ENCODE measurements at regions not wholly inside any gene's neighbourhood (a gene's known extent, or its start where the extent isn't known, plus 50 kb on each side); places are given as distances from the start of the nearest gene placed in this dataset.

DNA sequence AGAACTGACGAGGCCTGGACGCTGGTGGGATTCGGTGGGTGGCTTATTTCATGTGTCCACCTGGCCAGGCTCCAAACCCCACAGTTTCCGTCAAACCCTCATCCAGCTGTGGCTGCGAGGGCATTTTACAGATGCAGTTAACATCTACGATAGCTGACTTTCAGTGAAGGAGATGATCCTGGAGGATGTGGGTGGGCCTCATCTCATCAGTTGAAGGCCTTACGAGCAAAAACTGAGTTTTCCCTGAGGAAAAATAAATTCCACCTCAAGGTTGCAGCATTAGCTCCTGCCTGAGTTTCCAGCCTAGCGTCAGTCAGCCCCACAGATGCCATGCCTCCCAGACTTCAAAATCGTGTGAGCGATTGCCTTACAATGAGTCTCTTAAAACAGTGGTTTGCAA lies 111.1 kb upstream of the PEG3 start:
- WGBS, 3 donors = 84 to 94% (median 89%) methylated on average over 10 of the region's 10 CpGs
- no peak for TF ChIP-seq EP300 (IDR thresholded peaks at IDR 0.05)
- TF ChIP-seq POLR2A (IDR thresholded peaks at IDR 0.05) = no peak
- TF ChIP-seq, protein P1, sequence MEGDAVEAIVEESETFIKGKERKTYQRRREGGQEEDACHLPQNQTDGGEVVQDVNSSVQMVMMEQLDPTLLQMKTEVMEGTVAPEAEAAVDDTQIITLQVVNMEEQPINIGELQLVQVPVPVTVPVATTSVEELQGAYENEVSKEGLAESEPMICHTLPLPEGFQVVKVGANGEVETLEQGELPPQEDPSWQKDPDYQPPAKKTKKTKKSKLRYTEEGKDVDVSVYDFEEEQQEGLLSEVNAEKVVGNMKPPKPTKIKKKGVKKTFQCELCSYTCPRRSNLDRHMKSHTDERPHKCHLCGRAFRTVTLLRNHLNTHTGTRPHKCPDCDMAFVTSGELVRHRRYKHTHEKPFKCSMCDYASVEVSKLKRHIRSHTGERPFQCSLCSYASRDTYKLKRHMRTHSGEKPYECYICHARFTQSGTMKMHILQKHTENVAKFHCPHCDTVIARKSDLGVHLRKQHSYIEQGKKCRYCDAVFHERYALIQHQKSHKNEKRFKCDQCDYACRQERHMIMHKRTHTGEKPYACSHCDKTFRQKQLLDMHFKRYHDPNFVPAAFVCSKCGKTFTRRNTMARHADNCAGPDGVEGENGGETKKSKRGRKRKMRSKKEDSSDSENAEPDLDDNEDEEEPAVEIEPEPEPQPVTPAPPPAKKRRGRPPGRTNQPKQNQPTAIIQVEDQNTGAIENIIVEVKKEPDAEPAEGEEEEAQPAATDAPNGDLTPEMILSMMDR (IDR thresholded peaks at IDR 0.05) = no peak
- intact Hi-C loops (cut with DNase I) = no loop called here
- Histone ChIP-seq H3K27me3 (no peaks in the 10 kb centered on the region), H3K27ac (no peak overlapping the region), H3K36me3 (no peaks in the 10 kb centered on the region), H3K4me1 (ENCODE audit: insufficient read depth) (peaks cover 33% of the 10 kb centered on the region), H3K9me3 (no peaks in the 10 kb centered on the region), H3K4me3 (no peak overlapping the region)
- no peak for DNase-seq

DNA sequence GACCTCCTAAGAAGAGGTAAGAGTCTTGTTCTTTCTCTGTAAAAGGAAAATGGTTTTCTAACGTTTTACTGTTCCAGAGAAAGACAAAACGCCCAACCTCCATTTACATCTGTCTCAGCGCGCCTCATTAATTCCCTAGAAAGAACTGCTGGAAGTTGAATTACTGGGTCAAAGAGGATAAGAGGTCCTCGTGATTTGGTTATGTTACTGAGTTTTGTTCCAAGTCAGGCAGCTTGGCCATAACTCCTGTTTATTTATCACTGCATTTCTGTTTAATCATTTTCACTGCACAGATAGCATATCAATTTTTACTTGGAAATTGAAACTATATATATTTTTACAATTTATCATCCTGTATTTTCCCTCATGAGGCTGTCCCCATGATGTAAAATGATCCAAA lies 112.9 kb upstream of the PEG3 start:
- DNase-seq = no peak
- no peak for TF ChIP-seq POLR2A (IDR thresholded peaks at IDR 0.05)
- TF ChIP-seq EP300 (IDR thresholded peaks at IDR 0.05) = no peak
- TF ChIP-seq, protein P1 (IDR thresholded peaks at IDR 0.05) = no peak
- Histone ChIP-seq H3K9me3 (no peaks in the 10 kb centered on the region), H3K4me1 (ENCODE audit: insufficient read depth) (peaks cover 38% of the 10 kb centered on the region), H3K27ac (peak overlapping the region in 1 of 2 donors; percentile 70), H3K36me3 (no peaks in the 10 kb centered on the region), H3K27me3 (no peaks in the 10 kb centered on the region), H3K4me3 (no peak overlapping the region)
- WGBS, 3 donors = 11 to 16% (median 14%) methylated on average over 5 of the region's 5 CpGs
- intact Hi-C loops (cut with DNase I) = no loop called here

DNA sequence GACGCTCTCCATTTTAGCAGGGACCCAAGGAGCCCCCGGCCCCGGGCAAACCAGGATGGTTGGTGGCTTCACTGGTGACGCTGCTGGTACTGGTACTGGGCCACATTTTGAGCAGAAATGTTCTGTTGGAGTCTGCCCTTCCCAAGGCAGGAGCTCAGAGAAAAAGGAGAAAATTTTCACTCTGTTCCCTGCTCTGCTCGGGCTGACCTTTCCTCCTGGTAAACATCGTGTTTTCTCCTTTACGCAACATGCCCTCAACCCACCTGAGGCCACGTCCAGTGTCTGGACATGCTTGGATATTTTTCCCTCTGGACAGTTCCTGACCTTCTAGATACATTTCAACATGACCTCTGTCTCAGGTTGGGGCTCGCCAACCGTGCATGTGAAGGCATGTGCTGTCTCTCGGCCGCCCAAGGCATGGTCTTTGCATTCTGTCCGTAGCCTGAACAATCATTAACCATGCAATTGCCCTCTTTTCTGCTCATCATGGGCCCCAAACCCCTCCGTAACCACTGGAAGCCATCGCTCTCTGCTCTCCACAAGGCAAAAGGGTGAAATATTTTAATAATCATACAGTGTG lies 115.2 kb upstream of the PEG3 start:
- Histone ChIP-seq H3K27me3 (no peaks in the 10 kb centered on the region), H3K36me3 (no peaks in the 10 kb centered on the region), H3K9me3 (no peaks in the 10 kb centered on the region), H3K4me1 (ENCODE audit: insufficient read depth) (peaks cover 32% of the 10 kb centered on the region), H3K27ac (no peak overlapping the region), H3K4me3 (no peak overlapping the region)
- intact Hi-C loops (cut with DNase I) = no loop called here
- 87 to 88% (median 87%) methylated on average over 15 of the region's 15 CpGs for WGBS, 3 donors
- TF ChIP-seq EP300 (IDR thresholded peaks at IDR 0.05) (no peak), POLR2A (IDR thresholded peaks at IDR 0.05) (no peak)
- TF ChIP-seq, protein P1 (IDR thresholded peaks at IDR 0.05) = no peak
- no peak for DNase-seq

DNA sequence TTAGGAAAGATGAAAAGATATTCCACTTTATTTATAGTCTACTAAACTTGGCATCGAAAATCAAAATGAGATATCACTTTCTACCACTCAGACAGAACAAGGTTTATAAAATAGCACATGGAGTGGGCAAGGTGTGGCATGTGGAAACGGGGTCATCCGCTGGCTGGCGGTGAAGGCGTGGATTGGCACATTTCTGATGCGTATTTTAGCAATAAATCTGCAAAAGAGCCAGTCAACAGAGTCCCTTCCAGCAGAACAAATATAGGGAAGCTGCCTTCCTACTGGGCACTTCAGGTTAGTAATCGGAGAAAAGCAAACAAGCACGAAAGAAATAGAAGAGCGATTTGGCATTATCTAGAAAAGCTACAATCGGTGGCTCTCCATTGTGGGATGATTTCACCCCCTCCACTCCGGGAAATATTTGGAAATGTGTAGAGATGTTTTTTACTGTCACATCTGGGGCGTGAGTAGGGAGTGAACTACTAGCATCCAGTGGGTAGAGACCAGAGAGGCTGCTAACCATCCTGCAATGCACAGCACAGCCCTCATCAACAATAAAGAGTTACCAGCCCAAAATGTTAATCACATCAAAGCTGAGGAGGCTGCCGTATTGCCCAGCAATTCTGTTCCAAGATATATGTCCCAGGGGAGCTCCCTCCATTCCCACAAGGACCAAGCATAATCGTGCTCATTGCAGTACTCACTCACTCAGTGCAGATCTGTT lies 116.1 kb upstream of the PEG3 start:
- TF ChIP-seq POLR2A (IDR thresholded peaks at IDR 0.05) = no peak
- TF ChIP-seq EP300 (IDR thresholded peaks at IDR 0.05) = no peak
- TF ChIP-seq, protein P1 (IDR thresholded peaks at IDR 0.05) = no peak
- 81 to 84% (median 83%) methylated on average over 14 of the region's 14 CpGs for WGBS, 3 donors

More for the DNA sequence above, 116.1 kb upstream of the PEG3 start:
- intact Hi-C loops (cut with DNase I) = no loop called here
- Histone ChIP-seq H3K36me3 (no peaks in the 10 kb centered on the region), H3K27ac (no peak overlapping the region), H3K9me3 (no peaks in the 10 kb centered on the region), H3K4me3 (no peak overlapping the region), H3K27me3 (no peaks in the 10 kb centered on the region), H3K4me1 (ENCODE audit: insufficient read depth) (peaks cover 28% of the 10 kb centered on the region)
- no peak for DNase-seq
